Stimulated activated CD4-positive, alpha-beta T cell treated with anti-CD3 and anti-CD28 coated beads, Interleukin-15, amount 100 ng/mL, for 1 hour (primary cell): ENCODE measurements at regions not wholly inside any gene's neighbourhood (a gene's known extent, or its start where the extent isn't known, plus 50 kb on each side); places are given as distances from the start of the nearest gene placed in this dataset.

Source experiments
- DNase-seq, 2 donors: peaks; one replicate each; pipeline ENCODE4 v3.0.0-alpha.2; 2020; ENCODE audit warnings: low read depth in 1 of 2, low spot score in 1 of 2

DNA sequence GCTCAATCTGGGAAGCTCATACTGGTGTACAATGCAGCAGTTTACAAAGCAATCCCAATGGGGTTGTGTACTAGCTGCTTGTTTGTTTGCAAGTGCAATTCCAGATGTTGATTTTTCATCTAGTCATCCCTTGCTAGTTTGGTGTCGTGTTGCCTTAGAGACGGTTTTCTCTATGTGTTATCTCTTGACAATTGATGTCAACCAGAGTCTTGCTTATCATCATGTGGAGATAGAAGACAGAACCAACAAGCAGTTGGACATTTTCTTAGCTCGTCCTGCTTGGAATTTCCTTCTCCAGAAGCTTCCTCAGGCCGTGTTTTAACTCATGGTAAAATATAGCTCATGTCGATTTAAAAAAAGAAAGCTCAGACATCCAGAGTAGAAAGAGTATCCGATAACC, 262.0 kb upstream of the KCNH8 start:
- DNase-seq, result no peak

DNA sequence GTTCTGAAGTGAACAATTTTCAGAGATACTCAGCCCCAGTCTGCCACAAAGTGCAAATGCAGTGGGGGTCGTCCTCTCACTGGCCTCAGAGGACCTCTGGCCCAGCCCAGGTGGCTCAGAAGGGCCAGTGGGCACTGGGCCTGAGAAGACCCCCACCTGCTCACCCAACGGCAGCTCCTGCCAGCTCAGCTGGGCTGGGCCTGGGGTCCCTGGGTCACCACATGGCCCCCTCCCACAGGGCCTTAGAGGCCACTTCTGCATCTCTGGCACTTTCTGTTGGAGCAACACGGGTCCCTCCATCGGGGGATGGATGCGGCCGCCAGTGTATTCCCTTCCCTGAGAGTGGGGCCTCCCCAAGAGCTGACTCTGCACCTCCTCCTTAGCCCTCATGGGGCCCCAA, 262.7 kb upstream of the KCNH8 start:
- no peak for DNase-seq

GRCh38 chr3:18883571-18883970, 264.7 kb upstream of the KCNH8 start:
- no peak for DNase-seq

- no peak for DNase-seq
These were observed 267.6 kb upstream of the KCNH8 start for GRCh38 chr3:18880691-18881090.

- DNase-seq, result no peak
These were observed 275.8 kb upstream of the KCNH8 start for GRCh38 chr3:18872466-18872865.

- DNase-seq, result no peak
These were observed 277.7 kb upstream of the KCNH8 start for GRCh38 chr3:18870642-18871041.

DNA sequence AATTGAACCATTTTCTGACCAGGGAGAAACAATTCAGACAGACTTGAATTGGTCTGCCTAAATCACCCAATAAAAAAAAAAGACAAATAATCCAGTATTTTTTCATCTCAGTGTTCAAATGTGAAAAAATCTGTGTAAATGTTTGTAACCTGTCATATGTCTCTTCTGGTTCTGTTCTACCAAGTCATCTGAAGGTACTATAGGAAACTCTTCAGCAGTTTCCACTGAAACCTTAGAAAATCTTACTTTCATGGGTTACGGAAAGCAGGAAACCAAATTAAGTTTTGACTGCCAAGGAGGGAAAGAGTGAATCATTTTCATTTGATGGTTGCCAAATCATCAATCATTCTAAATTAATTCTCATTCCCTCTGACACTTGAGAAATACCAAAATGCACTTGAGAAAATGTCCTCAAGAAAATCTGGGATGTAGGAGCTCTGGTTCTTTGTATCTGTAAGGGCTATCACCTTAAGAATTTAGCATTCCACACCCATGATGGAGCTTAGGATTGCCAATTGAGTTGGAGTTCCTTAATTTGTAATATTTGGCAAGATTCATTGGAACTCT, 278.2 kb upstream of the KCNH8 start:
- no peak for DNase-seq

- no peak for DNase-seq
These were observed 279.2 kb upstream of the KCNH8 start for GRCh38 chr3:18868911-18869689.

DNA sequence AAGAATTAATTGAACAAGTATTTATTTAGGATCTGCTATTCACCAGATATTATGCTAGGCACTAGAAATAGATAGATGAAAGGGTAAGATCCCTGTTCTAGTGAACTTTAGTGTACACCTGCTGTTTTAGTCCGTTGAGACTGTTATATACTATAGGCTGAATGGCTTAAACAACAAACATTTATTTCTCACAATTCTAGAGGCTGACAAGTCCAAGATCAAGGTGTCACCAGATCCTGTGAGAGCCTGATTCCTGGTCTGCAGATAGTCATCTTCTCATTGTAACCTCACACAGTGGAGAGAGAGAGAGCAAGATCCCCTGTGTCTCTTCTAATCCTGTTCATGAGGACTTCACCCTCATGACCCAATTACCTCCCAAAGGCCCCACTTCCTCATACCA, 281.4 kb upstream of the KCNH8 start:
- DNase-seq, result no peak

DNA sequence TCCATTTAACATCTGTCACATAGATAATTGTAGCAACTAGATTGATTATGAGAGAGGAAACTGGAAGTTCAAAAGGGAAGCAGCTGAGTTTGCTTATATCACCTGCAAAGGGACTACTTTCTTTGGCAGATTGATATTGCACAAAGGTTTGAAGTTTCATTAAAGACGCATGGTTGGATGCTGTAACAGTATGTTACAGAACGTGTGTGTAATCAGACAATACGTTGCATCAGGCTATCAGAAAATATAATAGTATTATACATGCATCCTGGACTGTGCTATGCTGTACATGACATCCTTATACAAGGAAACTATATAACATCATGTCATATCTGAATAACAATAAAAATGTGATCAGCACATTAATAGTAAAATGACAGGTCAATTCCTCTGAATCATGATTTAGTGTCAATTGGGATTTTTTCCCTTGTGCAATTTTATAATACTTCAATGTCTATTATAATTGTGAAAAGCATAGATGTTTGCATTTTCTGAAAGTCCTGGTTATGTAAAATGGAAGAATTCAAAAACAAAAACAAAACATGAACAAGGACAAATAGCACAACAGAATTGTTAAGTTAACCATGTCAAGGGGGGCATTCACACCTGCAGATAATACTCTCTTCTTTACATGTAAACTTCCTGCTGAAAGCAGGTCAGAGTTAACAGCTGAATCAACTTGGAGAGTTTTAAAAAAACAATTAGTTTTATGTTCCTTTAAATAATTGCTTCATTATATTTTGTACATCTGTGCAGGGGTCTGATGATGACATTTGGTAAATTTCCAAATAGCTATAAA, 283.2 kb upstream of the KCNH8 start:
- no peak for DNase-seq

DNA sequence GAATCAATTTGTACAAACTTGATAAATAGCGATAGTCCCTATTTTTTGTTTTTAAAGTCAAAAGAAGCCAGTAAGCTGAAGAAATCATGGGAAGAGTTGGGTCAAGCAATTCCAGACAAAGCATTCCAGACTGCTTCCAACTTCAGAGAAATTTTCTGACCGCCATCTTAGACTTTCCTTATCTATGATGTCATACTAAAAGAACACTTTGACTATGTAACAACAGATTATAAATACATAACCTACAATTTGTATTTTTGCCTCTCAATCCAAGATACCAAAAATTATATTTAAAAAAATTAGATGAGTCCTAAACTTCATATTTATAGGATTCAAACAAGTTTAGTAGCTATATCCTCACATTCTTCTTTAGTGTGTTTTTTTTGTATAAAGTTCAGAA, 286.2 kb upstream of the KCNH8 start:
- DNase-seq, result no peak

DNA sequence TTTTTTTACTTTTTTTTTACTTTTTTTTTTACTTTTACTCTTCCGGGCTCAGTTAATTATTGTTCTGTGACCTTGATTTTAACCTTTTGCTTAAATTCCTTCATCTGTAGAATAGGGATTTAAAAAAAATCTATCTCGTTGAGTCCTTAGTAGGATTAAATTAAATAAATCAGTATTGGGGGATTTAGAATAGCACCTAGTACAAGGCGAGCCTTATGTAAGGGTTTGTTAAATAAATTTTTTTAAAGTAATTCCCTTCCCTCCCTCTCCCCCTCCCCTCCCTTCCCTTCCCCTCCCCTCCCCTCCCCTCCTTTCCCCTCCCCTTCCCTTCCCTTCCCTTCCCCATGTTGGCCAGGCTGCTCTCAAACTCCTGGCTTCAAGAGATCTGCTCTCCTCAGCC, 287.2 kb upstream of the KCNH8 start:
- no peak for DNase-seq

- DNase-seq, result no peak
These were observed 295.0 kb upstream of the KCNH8 start for GRCh38 chr3:18853269-18853668.

DNA sequence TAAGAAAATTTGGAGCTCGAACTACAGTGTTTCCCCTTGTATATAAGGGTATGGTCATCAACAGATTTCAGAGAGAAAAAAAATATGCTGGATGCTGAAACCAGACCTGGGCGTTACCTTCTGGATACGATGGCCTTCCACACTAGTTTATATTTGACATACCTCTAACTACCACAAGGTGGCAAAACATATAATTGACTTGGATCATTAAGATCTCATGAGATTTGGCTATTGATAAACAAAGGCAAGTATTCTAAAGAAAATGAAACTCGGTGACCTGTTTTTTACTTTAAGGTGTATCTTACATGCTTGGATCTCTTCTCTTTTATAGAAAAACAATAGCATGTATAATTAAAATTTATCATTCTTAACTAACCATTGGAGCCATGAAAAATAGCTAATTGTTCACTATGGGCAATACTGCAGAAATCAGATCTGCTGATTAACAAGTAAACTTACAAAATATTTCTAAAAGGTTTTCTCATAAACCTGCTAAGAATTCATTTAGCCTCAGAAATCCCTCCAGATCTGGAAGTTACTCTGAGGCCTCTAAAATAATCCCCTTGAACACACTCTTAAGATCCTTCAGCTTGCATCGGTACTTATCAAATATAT, 300.6 kb upstream of the KCNH8 start:
- DNase-seq, result no peak

DNA sequence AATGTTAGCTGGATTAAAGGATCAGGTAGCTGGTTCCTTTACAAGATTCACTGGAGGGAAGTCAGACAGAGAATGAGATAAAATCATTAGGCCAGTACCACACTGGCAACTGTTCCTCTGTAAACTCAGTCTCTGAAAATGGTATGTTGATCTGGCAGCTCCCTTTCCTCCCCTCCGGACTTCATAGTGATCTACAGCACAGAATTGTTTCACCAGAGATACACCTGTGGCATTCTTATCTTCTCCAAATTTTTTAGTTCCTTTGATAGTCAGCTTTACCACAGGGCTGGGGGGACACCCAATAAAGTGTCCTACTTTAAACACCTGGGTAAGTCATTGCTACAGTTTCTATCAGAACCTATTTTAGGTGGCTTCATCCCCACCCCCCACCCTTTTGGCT, 304.3 kb upstream of the KCNH8 start:
- DNase-seq, result no peak

- no peak for DNase-seq
These were observed 305.1 kb upstream of the KCNH8 start for GRCh38 chr3:18843188-18843587.

DNA sequence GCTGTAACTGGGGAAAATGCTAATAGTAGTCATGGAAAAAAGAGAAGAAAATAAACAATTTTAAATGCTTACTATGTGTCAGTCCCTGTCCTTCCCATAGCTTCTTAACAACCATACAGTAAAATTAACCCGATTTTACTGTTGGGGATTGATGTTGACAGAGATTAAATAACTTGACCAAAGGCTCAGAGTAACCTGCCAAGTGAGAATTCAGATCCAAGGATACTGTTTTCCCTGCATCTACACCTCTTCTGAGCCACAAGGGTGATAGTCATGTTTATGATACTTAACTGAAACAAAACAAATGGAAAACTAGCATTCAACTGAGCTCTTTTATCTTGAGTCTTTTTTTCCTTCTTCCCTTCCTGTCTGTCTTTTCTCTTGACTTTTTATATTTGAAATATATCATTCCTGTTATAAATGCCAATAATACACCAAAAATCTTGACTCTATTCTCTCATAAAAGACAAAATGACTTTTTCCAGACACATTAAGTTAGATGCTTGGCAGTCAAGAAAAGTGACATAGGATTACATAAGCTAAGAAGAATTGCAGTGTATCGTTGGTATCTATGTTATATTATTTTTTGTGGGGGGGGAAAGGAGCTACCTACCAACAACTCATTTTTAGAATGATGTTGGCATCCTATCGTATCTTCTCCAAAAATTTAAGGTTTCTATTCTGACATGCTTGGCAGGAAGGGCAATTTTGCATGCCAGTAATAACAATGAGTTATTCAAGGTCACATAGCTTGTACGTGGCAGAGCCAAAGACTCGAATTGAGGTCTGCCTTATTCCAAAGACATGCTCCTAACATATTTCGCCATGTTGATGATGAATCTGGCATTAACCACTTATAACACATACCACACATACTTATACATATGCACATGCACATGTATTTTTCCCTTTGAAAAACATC, 306.6 kb upstream of the KCNH8 start:
- DNase-seq, result no peak

GRCh38 chr3:18840535-18841137, 307.7 kb upstream of the KCNH8 start:
- no peak for DNase-seq

DNA sequence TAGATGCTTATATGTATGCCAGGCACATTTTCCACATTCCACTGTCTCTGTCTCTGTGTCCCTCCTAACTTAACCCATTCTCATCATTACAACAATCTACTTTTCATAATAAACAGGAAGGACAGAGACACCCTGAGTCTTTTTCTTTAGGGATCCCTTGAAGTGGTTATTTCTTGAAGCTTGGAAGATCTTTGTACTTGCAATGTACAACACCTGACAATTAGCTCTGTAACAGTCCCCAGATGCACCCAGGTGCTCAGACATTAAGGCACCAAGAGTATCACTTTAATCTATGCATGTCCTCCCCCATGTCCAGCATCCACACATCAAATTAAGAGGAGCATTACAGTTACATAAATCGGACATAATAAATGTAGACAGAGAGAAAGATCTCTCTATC, 309.6 kb upstream of the KCNH8 start:
- no peak for DNase-seq

- no peak for DNase-seq
These were observed 311.1 kb upstream of the KCNH8 start for GRCh38 chr3:18837137-18837755.
